K562 (cell line): ENCODE measurements at regions not wholly inside any gene's neighbourhood (a gene's known extent, or its start where the extent isn't known, plus 50 kb on each side); places are given as distances from the start of the nearest gene placed in this dataset.

Experiments
- ATAC-seq: fragments of 200-7000 bp; cut with Tn5 transposase; 3 replicates; pipeline ENCODE4 v1.9.1; 2020; ENCODE audit warnings: moderate library complexity
- BruUV-seq: library from RNA; stranded (reverse); fragments of 400-500 nt; replicated peaks from 2 replicates; lab custom pipeline; 2021; lab: Mats Ljungman, UMichigan
- CTCF ChIA-PET: fragments of 300-600 bp; formaldehyde crosslinking; extraction: SDS; loops from one replicate; lab custom pipeline; 2021; ENCODE audit warnings: low intra/inter-chr PET ratio; lab: Yijun Ruan, JAX
- POLR2A ChIA-PET: fragments of 300-600, 350-650 bp; sonication (Branson Sonifier 250); formaldehyde crosslinking; extraction: SDS; loops from one replicate; lab custom pipeline; 2021; ENCODE audit warnings: antibody characterized with exemption, inconsistent platforms; lab: Yijun Ruan, JAX
- DNase-seq, 4 experiments: peaks; one replicate each; pipeline versions ENCODE4 v3.0.0 to v3.0.0-alpha.2; 2011 to 2018; ENCODE audit warnings: low spot score in 3 of 4, mixed read lengths in 3 of 4; ENCODE audit errors: extremely low read depth in 1 of 4
- FAIRE-seq: peaks from 2 replicates; lab custom pipeline; 2011; peaks lifted over from hg19 to GRCh38; lab: Jason Lieb, UNC
- H2AFZ ChIP-seq: 2 replicates; pipeline ENCODE4 v1.6.0; 2011; ENCODE audit warnings: low read depth, low read length, control low read depth, inconsistent platforms
- H3K27ac ChIP-seq: fragments of 200-600 bp; 3 replicates; pipeline ENCODE4 v1.8.0; 2011; ENCODE audit warnings: low read depth, mild to moderate bottlenecking, control low read depth, inconsistent platforms, low read length, moderate library complexity, mixed read lengths; ENCODE audit errors: extremely low read depth
- H3K27me3 ChIP-seq, 2 experiments: fragments of 300-600 bp in 1 of 2; 2 replicates in 1 of 2; 3 replicates in 1 of 2; pipeline versions ENCODE4 v1.6.0 to v1.8.0; 2011; ENCODE audit warnings: inconsistent platforms in 2 of 2, low read length in 2 of 2, mild to moderate bottlenecking in 1 of 2, mixed read lengths in 1 of 2, moderate library complexity in 1 of 2; ENCODE audit not compliant: control insufficient read depth in 2 of 2, insufficient read depth in 2 of 2
- H3K36me3 ChIP-seq: fragments of 300-600 bp; 3 replicates; pipeline ENCODE4 v1.8.0; 2011; ENCODE audit warnings: mild to moderate bottlenecking, low read length, inconsistent platforms; ENCODE audit not compliant: control insufficient read depth, insufficient read depth
- H3K4me1 ChIP-seq, 2 experiments: fragments of 200-600 bp in 1 of 2; replicated peaks in 1 of 2; 2 replicates in 1 of 2; 3 replicates in 1 of 2; pipeline versions ENCODE4 v1.5.1 to v1.8.0; 2011; ENCODE audit warnings: inconsistent platforms in 2 of 2, low read length in 2 of 2, mild to moderate bottlenecking in 1 of 2, mixed read lengths in 1 of 2, moderate library complexity in 1 of 2; ENCODE audit not compliant: control insufficient read depth in 2 of 2, insufficient read depth in 2 of 2
- H3K4me2 ChIP-seq: 2 replicates; pipeline ENCODE4 v1.6.1; 2011; ENCODE audit warnings: low read length, control low read depth, inconsistent platforms, mixed read lengths; ENCODE audit not compliant: insufficient read depth
- H3K4me3 ChIP-seq: fragments of 200-600 bp; sonication (generic), shearing (Covaris generic); 2 replicates; pipeline ENCODE4 v1.5.1; 2016; ENCODE audit warnings: control low read depth, inconsistent platforms
- H3K79me2 ChIP-seq: fragments of 200-600 bp; 3 replicates; pipeline ENCODE4 v1.8.0; 2011; ENCODE audit warnings: low read length, inconsistent platforms; ENCODE audit not compliant: control insufficient read depth, insufficient read depth
- H3K9ac ChIP-seq, 2 experiments: 2 replicates each; pipeline versions ENCODE4 v1.6.0 to v1.6.1; 2011; ENCODE audit warnings: low read depth in 2 of 2, low read length in 2 of 2, control low read depth in 1 of 2, inconsistent platforms in 1 of 2, mild to moderate bottlenecking in 1 of 2, mixed read lengths in 1 of 2; ENCODE audit not compliant: insufficient read depth in 1 of 2
- H3K9me1 ChIP-seq: one replicate; pipeline ENCODE4 v1.6.0; 2011; ENCODE audit warnings: inconsistent platforms, mild to moderate bottlenecking, low read length, moderate library complexity; ENCODE audit not compliant: control insufficient read depth, insufficient read depth
- H3K9me3 ChIP-seq: replicated peaks from 2 replicates; pipeline ENCODE4 v1.5.1; 2011; ENCODE audit warnings: low read depth, low read length, inconsistent platforms; ENCODE audit not compliant: control insufficient read depth, insufficient read depth
- H4K20me1 ChIP-seq: replicated peaks from 2 replicates; pipeline ENCODE4 v1.6.1; 2011; ENCODE audit warnings: low read length, inconsistent platforms, mixed read lengths; ENCODE audit not compliant: control insufficient read depth, insufficient read depth
- ETV6 ChIP-seq, 3 experiments: fragments of 150-350 bp in 1 of 3; sonication (generic) in 1 of 3; formaldehyde crosslinking in 1 of 3; IDR thresholded peaks; 2 replicates each; pipeline versions ENCODE4 v1.6.1 to v1.8.0; 2014 to 2022; ENCODE audit warnings: borderline replicate concordance in 2 of 3, low read depth in 2 of 3, antibody characterized with exemption in 1 of 3, low read length in 1 of 3, mild to moderate bottlenecking in 1 of 3, missing genetic modification reagents in 1 of 3
- EWSR1 ChIP-seq: fragments of 450-650 bp; IDR thresholded peaks from 2 replicates; pipeline ENCODE4 v1.6.1; 2018; ENCODE audit warnings: borderline replicate concordance, mild to moderate bottlenecking, low read depth, moderate library complexity; ENCODE audit not compliant: partially characterized antibody
- MAFK ChIP-seq: IDR thresholded peaks from 2 replicates; pipeline ENCODE4 v1.6.1; 2011; ENCODE audit warnings: low read length, improper control_type of control experiment
- MYNN ChIP-seq, 2 experiments: sonication (generic); formaldehyde crosslinking in 1 of 2; IDR thresholded peaks; 2 replicates each; pipeline versions ENCODE4 v1.5.0 to v1.6.1; 2016 to 2020; ENCODE audit warnings: antibody characterized with exemption in 1 of 2, missing genetic modification reagents in 1 of 2
- NFE2L1 ChIP-seq: fragments of 450-650 bp; IDR thresholded peaks from 2 replicates; pipeline ENCODE4 v1.6.1; 2016; ENCODE audit warnings: missing genetic modification characterization, low read depth, mild to moderate bottlenecking, missing compliant biosample characterization, moderate library complexity, borderline replicate concordance
- PHTF2 ChIP-seq: fragments of 250-450 bp; sonication (Bioruptor Pico); IDR thresholded peaks from 2 replicates; pipeline ENCODE4 v1.5.0; 2021; ENCODE audit warnings: mild to moderate bottlenecking
- STAG1 ChIP-seq: sonication (generic); formaldehyde crosslinking; IDR thresholded peaks from 2 replicates; pipeline ENCODE4 v1.5.0; 2020; ENCODE audit warnings: missing genetic modification reagents, borderline replicate concordance
- TAF9B ChIP-seq: fragments of 450-650 bp; IDR thresholded peaks from 2 replicates; pipeline ENCODE4 v1.6.1; 2018; ENCODE audit warnings: mild to moderate bottlenecking; ENCODE audit not compliant: partially characterized antibody
- ZNF324 ChIP-seq: fragments of 250-450 bp; sonication (Bioruptor Pico); IDR thresholded peaks from 2 replicates; pipeline ENCODE4 v1.4.0; 2020; ENCODE audit warnings: mild to moderate bottlenecking
- ZNF589 ChIP-seq: fragments of 200-800 bp; sonication (Bioruptor generic); IDR thresholded peaks from 2 replicates; pipeline ENCODE4 v1.6.1; 2016; ENCODE audit warnings: low read depth, missing genetic modification characterization, missing compliant biosample characterization
- WGBS: fragments of 100-300 bp; shearing (Covaris generic); methylation state at CpG from one replicate; pipeline ENCODE4 v1.1.6; 2016; ENCODE audit warnings: low coverage, mixed read lengths; ENCODE audit not compliant: insufficient coverage; ENCODE audit errors: missing lambda C conversion rate; 5-methylcytosine and 5-hydroxymethylcytosine counted together
- in situ Hi-C: fragments of 300-500 bp; cut with MboI; formaldehyde crosslinking; loops from 4 replicates; pipeline ENCODE4 v1.15.0; 2018; ENCODE audit warnings: inconsistent platforms, mixed read lengths
- intact Hi-C: fragments of 100-400 bp; cut with micrococcal nuclease; formaldehyde crosslinking; loops from 2 replicates; pipeline ENCODE4 v1.14.2; 2022
- TF ChIP-seq, protein P1 (sequence below): fragments of 450-650 bp; IDR thresholded peaks from one replicate; pipeline ENCODE4 v1.6.1; 2018; ENCODE audit warnings: mild to moderate bottlenecking, moderate library complexity; ENCODE audit not compliant: partially characterized antibody

- in situ Hi-C loops = no loop called here
These were observed 995.5 kb downstream of the MCTP2 start for GRCh38 chr15:95226835-95227234.

More at GRCh38 chr15:95226835-95227234, 995.5 kb downstream of the MCTP2 start:
- no peaks in the 10 kb centered on the region for H3K36me3 ChIP-seq
- ATAC-seq = no peak
- FAIRE-seq = no peak
- 0% methylated on average over 5 of the region's 5 CpGs for WGBS
- no peaks in the 10 kb centered on the region for H4K20me1 ChIP-seq
- H3K9ac ChIP-seq = no peak overlapping the region
- no peak overlapping the region for H2AFZ ChIP-seq
- no peak overlapping the region for H3K4me2 ChIP-seq
- no peaks in the 10 kb centered on the region for H3K79me2 ChIP-seq
- H3K9me3 ChIP-seq = 0 out of 2 replicates have a peak, but pooled peaks cover 3% of the 10 kb centered on the region
- no peaks in the 10 kb centered on the region for H3K27me3 ChIP-seq
- H3K4me3 ChIP-seq = no peak overlapping the region
- no TSS peak for BruUV-seq
- no peak overlapping the region for H3K27ac ChIP-seq
- no peak for DNase-seq
- TF ChIP-seq ETV6 (IDR thresholded peaks at IDR 0.05; ENCODE audit: borderline replicate concordance in 1 of 2, low read depth in 2 of 2, low read length in 1 of 2) (no peak), ETV6 (CRISPR knock-in tag; IDR thresholded peaks at IDR 0.05; ENCODE audit: borderline replicate concordance) (no peak), ZNF324 (CRISPR knock-in tag) (no peak), NFE2L1 (tag) (no peak), MYNN (IDR thresholded peaks at IDR 0.05) (no peak), MYNN (CRISPR knock-in tag; IDR thresholded peaks at IDR 0.05) (no peak), TAF9B (no peak), STAG1 (CRISPR knock-in tag) (no peak), PHTF2 (CRISPR knock-in tag) (no peak), MAFK (no peak), EWSR1 (no peak), ZNF589 (no peak)
- TF ChIP-seq, protein P1, sequence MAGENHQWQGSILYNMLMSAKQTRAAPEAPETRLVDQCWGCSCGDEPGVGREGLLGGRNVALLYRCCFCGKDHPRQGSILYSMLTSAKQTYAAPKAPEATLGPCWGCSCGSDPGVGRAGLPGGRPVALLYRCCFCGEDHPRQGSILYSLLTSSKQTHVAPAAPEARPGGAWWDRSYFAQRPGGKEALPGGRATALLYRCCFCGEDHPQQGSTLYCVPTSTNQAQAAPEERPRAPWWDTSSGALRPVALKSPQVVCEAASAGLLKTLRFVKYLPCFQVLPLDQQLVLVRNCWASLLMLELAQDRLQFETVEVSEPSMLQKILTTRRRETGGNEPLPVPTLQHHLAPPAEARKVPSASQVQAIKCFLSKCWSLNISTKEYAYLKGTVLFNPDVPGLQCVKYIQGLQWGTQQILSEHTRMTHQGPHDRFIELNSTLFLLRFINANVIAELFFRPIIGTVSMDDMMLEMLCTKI = no peak
- TF ChIP-seq, all 486 proteins: peak for 0
- intact Hi-C loops = no loop called here
- ChIA-PET POLR2A (no interaction called here), CTCF (no interaction called here)
- H3K9me1 ChIP-seq = no peaks in the 10 kb centered on the region
- no peaks in the 10 kb centered on the region for H3K4me1 ChIP-seq
